HL-60 (cell line): ENCODE measurements at regions not wholly inside any gene's neighbourhood (a gene's known extent, or its start where the extent isn't known, plus 50 kb on each side); places are given as distances from the start of the nearest gene placed in this dataset.

Experiments used
- DNase-seq, 2 experiments: peaks; one replicate each; pipeline ENCODE4 v3.0.0-alpha.2; 2010 to 2020; ENCODE audit warnings: low read depth in 1 of 2, low spot score in 1 of 2
- H3K27ac ChIP-seq: fragments of 250-450 bp; sonication (Bioruptor Pico); replicated peaks from 2 replicates; pipeline ENCODE4 v1.5.1; 2020; ENCODE audit warnings: mild to moderate bottlenecking, moderate library complexity
- H3K27me3 ChIP-seq: fragments of 250-450 bp; sonication (Bioruptor Pico); 2 replicates; pipeline ENCODE4 v1.5.1; 2021; ENCODE audit warnings: mild to moderate bottlenecking, moderate library complexity; ENCODE audit not compliant: insufficient read depth, poor library complexity, severe bottlenecking
- H3K4me3 ChIP-seq: replicated peaks from 2 replicates; pipeline ENCODE4 v1.5.1; 2011; ENCODE audit warnings: mild to moderate bottlenecking, control low read depth, low read length; ENCODE audit not compliant: insufficient read depth
- GABPA ChIP-seq: IDR thresholded peaks from 2 replicates; pipeline ENCODE4 v1.6.1; 2012; ENCODE audit warnings: low read depth
- POLR2AphosphoS5 ChIP-seq: IDR thresholded peaks from 2 replicates; pipeline ENCODE4 v1.6.1; 2012; ENCODE audit warnings: low read depth
- SPI1 ChIP-seq: IDR thresholded peaks from 2 replicates; pipeline ENCODE4 v1.6.1; 2012; ENCODE audit warnings: low read depth, mild to moderate bottlenecking, borderline replicate concordance
- TF ChIP-seq, protein P1 (sequence below): IDR thresholded peaks from one replicate; pipeline ENCODE4 v1.5.1; 2011; ENCODE audit warnings: low read length, control low read depth, inconsistent platforms; ENCODE audit not compliant: insufficient read depth
- TF ChIP-seq, protein P2 (sequence below): IDR thresholded peaks from 2 replicates; pipeline ENCODE4 v1.6.1; 2012; ENCODE audit warnings: low read depth; ENCODE audit not compliant: insufficient replicate concordance

DNA sequence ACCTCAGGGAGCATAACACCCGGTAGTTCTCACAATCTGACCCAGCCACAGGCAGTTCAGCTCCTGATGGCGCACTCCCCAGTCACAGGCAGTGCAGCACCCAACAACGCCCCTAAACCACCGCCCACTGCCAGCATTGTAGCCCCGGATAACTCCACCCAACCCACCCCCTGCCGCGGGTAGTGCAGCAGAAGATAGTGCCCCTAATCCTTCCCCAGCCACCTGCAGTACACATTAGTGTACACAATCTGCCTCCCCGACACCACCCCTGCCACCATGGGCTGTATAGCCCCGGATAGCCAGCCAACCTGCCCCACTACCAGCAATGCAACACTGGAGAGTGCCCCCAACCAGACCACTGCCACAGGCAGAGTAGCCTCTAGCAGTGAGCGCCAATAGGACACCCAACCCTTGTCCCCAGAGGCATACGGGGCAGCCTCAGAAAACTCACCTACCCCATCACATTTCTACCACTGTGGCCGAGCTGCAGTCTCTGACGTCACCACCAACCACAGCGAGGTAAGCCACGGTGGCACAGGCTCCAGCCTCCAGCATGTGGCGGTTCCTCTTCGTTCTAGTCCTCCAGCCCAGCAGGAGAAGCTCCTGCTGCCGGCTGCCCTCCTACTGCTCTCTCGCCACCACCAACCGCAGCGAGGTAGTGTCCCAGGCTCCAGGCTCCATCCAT lies 877.3 kb downstream of the KCNJ18 start:
- no peak overlapping the region for H3K27ac ChIP-seq
- H3K27me3 ChIP-seq: no peaks in the 10 kb centered on the region
- TF ChIP-seq GABPA (no peak), SPI1 (no peak), POLR2AphosphoS5 (no peak)
- TF ChIP-seq, protein P1, sequence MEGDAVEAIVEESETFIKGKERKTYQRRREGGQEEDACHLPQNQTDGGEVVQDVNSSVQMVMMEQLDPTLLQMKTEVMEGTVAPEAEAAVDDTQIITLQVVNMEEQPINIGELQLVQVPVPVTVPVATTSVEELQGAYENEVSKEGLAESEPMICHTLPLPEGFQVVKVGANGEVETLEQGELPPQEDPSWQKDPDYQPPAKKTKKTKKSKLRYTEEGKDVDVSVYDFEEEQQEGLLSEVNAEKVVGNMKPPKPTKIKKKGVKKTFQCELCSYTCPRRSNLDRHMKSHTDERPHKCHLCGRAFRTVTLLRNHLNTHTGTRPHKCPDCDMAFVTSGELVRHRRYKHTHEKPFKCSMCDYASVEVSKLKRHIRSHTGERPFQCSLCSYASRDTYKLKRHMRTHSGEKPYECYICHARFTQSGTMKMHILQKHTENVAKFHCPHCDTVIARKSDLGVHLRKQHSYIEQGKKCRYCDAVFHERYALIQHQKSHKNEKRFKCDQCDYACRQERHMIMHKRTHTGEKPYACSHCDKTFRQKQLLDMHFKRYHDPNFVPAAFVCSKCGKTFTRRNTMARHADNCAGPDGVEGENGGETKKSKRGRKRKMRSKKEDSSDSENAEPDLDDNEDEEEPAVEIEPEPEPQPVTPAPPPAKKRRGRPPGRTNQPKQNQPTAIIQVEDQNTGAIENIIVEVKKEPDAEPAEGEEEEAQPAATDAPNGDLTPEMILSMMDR: no peak
- TF ChIP-seq, protein P2, sequence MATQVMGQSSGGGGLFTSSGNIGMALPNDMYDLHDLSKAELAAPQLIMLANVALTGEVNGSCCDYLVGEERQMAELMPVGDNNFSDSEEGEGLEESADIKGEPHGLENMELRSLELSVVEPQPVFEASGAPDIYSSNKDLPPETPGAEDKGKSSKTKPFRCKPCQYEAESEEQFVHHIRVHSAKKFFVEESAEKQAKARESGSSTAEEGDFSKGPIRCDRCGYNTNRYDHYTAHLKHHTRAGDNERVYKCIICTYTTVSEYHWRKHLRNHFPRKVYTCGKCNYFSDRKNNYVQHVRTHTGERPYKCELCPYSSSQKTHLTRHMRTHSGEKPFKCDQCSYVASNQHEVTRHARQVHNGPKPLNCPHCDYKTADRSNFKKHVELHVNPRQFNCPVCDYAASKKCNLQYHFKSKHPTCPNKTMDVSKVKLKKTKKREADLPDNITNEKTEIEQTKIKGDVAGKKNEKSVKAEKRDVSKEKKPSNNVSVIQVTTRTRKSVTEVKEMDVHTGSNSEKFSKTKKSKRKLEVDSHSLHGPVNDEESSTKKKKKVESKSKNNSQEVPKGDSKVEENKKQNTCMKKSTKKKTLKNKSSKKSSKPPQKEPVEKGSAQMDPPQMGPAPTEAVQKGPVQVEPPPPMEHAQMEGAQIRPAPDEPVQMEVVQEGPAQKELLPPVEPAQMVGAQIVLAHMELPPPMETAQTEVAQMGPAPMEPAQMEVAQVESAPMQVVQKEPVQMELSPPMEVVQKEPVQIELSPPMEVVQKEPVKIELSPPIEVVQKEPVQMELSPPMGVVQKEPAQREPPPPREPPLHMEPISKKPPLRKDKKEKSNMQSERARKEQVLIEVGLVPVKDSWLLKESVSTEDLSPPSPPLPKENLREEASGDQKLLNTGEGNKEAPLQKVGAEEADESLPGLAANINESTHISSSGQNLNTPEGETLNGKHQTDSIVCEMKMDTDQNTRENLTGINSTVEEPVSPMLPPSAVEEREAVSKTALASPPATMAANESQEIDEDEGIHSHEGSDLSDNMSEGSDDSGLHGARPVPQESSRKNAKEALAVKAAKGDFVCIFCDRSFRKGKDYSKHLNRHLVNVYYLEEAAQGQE: no peak
- DNase-seq: no peak
- H3K4me3 ChIP-seq: no peak overlapping the region

DNA sequence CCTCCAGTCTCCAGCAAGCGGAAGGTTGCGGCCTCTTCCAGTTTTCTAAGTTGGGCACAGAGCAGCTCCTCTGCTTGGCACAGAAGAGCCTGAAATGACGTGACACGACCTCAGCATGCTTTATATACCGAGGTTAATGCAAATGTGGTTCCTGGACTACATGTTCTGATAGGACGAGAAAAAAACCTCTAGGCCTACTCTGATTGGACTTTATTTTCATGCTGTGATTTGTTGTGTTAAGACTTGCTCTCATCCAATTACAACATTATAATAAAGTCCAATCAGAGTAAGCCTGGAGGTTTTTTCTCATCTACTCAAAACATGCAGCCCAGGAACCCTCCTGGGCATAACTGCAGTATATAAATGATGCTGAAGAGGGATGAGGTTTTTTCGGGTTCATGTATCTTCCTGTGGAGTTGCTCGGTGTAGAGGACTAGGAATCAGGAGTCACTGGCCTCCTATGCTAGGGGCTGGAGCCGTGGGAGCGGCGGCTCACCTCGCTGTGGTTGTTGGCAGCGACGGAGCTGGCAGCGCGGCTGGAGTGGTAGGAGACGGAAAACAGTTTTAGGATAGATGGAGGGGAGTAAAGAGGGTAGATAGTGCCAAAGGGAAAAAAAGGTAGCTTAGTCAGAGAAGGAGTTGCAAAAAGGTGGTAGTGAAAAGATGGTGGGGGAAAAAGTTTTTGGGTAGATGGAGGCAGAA lies 878.0 kb downstream of the KCNJ18 start:
- no peak for DNase-seq
- no peak overlapping the region for H3K4me3 ChIP-seq
- H3K27me3 ChIP-seq: no peaks in the 10 kb centered on the region
- TF ChIP-seq SPI1 (no peak), GABPA (no peak), POLR2AphosphoS5 (no peak)
- TF ChIP-seq, protein P2: no peak
- TF ChIP-seq, protein P1: no peak
- no peak overlapping the region for H3K27ac ChIP-seq

DNA sequence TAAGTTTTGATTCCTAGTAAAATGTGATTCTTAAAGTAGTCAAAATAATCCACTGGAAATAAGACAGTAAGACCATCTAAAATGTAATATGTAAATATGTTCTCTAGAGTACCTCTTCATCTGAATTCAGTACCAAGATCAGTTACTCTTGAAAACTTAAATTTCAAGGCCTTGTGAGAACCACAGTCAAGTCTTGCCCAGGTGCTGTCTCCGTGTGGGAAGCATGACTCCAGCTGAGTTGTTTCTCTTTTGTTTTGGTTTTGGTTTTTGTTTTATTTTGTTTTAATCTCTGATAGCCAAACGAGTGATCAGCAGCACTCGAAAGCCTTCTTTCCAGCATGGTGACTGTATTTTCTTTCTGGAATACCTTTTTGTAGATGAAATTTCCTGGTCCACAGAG lies 907.0 kb downstream of the KCNJ18 start:
- DNase-seq: no peak
- H3K27me3 ChIP-seq: no peaks in the 10 kb centered on the region
- H3K4me3 ChIP-seq: no peak overlapping the region
- H3K27ac ChIP-seq: no peak overlapping the region
- TF ChIP-seq, protein P2: no peak
- no peak for TF ChIP-seq GABPA
- no peak for TF ChIP-seq POLR2AphosphoS5
- TF ChIP-seq, protein P1: no peak
- no peak for TF ChIP-seq SPI1
